ENCODE measurements at regions not wholly inside any gene's neighbourhood (a gene's known extent, or its start where the extent isn't known, plus 50 kb on each side); places are given as distances from the start of the nearest gene placed in this dataset.
"Not testable (repeated sequence)": the region's sequence is repeated elsewhere in the genome, so short reads cannot be mapped to it uniquely, and the experiment has no call there.

GRCh38 chr7:118418433-118418832 lies 193.9 kb downstream of the ANKRD7 start:
- Histone ChIP-seq H3F3A (ENCODE audit: control insufficient read depth, insufficient read depth) (no peaks in the 10 kb centered on the region), H3K9me3 (ENCODE audit: control insufficient read depth, insufficient read depth, low read length) (no peaks in the 10 kb centered on the region), H3K36me3 (ENCODE audit: control insufficient read depth, low read length) (no peaks in the 10 kb centered on the region), H3K27ac (ENCODE audit: low read depth, low read length) (no peak overlapping the region), H3K4me3 (ENCODE audit: low read length) (no peak overlapping the region), H3K4me2 (ENCODE audit: low read length) (no peak overlapping the region), H3K79me2 (ENCODE audit: control insufficient read depth, low read length) (no peaks in the 10 kb centered on the region), H3K27me3 (ENCODE audit: control insufficient read depth, low read length) (no peaks in the 10 kb centered on the region), H3K4me1 (ENCODE audit: control insufficient read depth, low read length) (no peaks in the 10 kb centered on the region), H4K20me1 (ENCODE audit: control insufficient read depth, insufficient read depth, low read depth, low read length) (no peaks in the 10 kb centered on the region), H3K9me2 (replicated peaks; ENCODE audit: control insufficient read depth, low read length) (no peaks in the 10 kb centered on the region)
- TF ChIP-seq CTCF (IDR thresholded peaks at IDR 0.05; ENCODE audit: low read depth, low read length, poor library complexity, severe bottlenecking) (no peak), EZH2phosphoT487 (IDR thresholded peaks at IDR 0.05; ENCODE audit: borderline replicate concordance, low read length) (no peak)

GRCh38 chr7:118420888-118421287 lies 196.4 kb downstream of the ANKRD7 start:
- H3K36me3 ChIP-seq (ENCODE audit: control insufficient read depth, low read length): no peaks in the 10 kb centered on the region
- H3K9me3 ChIP-seq (ENCODE audit: control insufficient read depth, insufficient read depth, low read length): no peaks in the 10 kb centered on the region
- H3K4me1 ChIP-seq (ENCODE audit: control insufficient read depth, low read length): no peaks in the 10 kb centered on the region
- no peaks in the 10 kb centered on the region for H3K79me2 ChIP-seq (ENCODE audit: control insufficient read depth, low read length)
- no peak for TF ChIP-seq EZH2phosphoT487 (IDR thresholded peaks at IDR 0.05; ENCODE audit: borderline replicate concordance, low read length)
- no peak for TF ChIP-seq CTCF (IDR thresholded peaks at IDR 0.05; ENCODE audit: low read depth, low read length, poor library complexity, severe bottlenecking)
- no peaks in the 10 kb centered on the region for H3F3A ChIP-seq (ENCODE audit: control insufficient read depth, insufficient read depth)
- H3K4me2 ChIP-seq (ENCODE audit: low read length): no peak overlapping the region
- no peaks in the 10 kb centered on the region for H3K9me2 ChIP-seq (replicated peaks; ENCODE audit: control insufficient read depth, low read length)
- H3K27me3 ChIP-seq (ENCODE audit: control insufficient read depth, low read length): no peaks in the 10 kb centered on the region
- no peak overlapping the region for H3K4me3 ChIP-seq (ENCODE audit: low read length)
- no peak overlapping the region for H3K27ac ChIP-seq (ENCODE audit: low read depth, low read length)
- H4K20me1 ChIP-seq (ENCODE audit: control insufficient read depth, insufficient read depth, low read depth, low read length): no peaks in the 10 kb centered on the region

- Histone ChIP-seq H3F3A (ENCODE audit: control insufficient read depth, insufficient read depth) (no peaks in the 10 kb centered on the region), H3K36me3 (ENCODE audit: control insufficient read depth, low read length) (no peaks in the 10 kb centered on the region), H3K4me1 (ENCODE audit: control insufficient read depth, low read length) (no peaks in the 10 kb centered on the region), H3K4me3 (ENCODE audit: low read length) (no peak overlapping the region), H3K4me2 (ENCODE audit: low read length) (no peak overlapping the region), H3K9me2 (replicated peaks; ENCODE audit: control insufficient read depth, low read length) (no peaks in the 10 kb centered on the region), H3K27me3 (ENCODE audit: control insufficient read depth, low read length) (no peaks in the 10 kb centered on the region), H3K27ac (ENCODE audit: low read depth, low read length) (no peak overlapping the region), H3K9me3 (ENCODE audit: control insufficient read depth, insufficient read depth, low read length) (no peaks in the 10 kb centered on the region), H3K79me2 (ENCODE audit: control insufficient read depth, low read length) (no peaks in the 10 kb centered on the region), H4K20me1 (ENCODE audit: control insufficient read depth, insufficient read depth, low read depth, low read length) (no peaks in the 10 kb centered on the region)
- TF ChIP-seq EZH2phosphoT487 (IDR thresholded peaks at IDR 0.05; ENCODE audit: borderline replicate concordance, low read length) (no peak), CTCF (IDR thresholded peaks at IDR 0.05; ENCODE audit: low read depth, low read length, poor library complexity, severe bottlenecking) (no peak)
Observed at GRCh38 chr7:118429141-118429540, 204.6 kb downstream of the ANKRD7 start.

GRCh38 chr7:118436663-118437062 lies 212.2 kb downstream of the ANKRD7 start:
- Histone ChIP-seq H4K20me1 (ENCODE audit: control insufficient read depth, insufficient read depth, low read depth, low read length) (no peaks in the 10 kb centered on the region), H3K27ac (ENCODE audit: low read depth, low read length) (no peak overlapping the region), H3K4me1 (ENCODE audit: control insufficient read depth, low read length) (no peaks in the 10 kb centered on the region), H3K79me2 (ENCODE audit: control insufficient read depth, low read length) (no peaks in the 10 kb centered on the region), H3F3A (ENCODE audit: control insufficient read depth, insufficient read depth) (no peaks in the 10 kb centered on the region), H3K4me3 (ENCODE audit: low read length) (no peak overlapping the region), H3K9me3 (ENCODE audit: control insufficient read depth, insufficient read depth, low read length) (peaks cover 3% of the 10 kb centered on the region; the same call in 1 of the 2 replicates), H3K9me2 (replicated peaks; ENCODE audit: control insufficient read depth, low read length) (no peaks in the 10 kb centered on the region), H3K36me3 (ENCODE audit: control insufficient read depth, low read length) (no peaks in the 10 kb centered on the region), H3K4me2 (ENCODE audit: low read length) (no peak overlapping the region), H3K27me3 (ENCODE audit: control insufficient read depth, low read length) (no peaks in the 10 kb centered on the region)
- TF ChIP-seq EZH2phosphoT487 (IDR thresholded peaks at IDR 0.05; ENCODE audit: borderline replicate concordance, low read length) (no peak), CTCF (IDR thresholded peaks at IDR 0.05; ENCODE audit: low read depth, low read length, poor library complexity, severe bottlenecking) (no peak)

- not testable (repeated sequence) for H3K4me1 ChIP-seq (ENCODE audit: control insufficient read depth, low read length); H3K9me2 ChIP-seq (replicated peaks; ENCODE audit: control insufficient read depth, low read length); H3F3A ChIP-seq (ENCODE audit: control insufficient read depth, insufficient read depth); H3K36me3 ChIP-seq (ENCODE audit: control insufficient read depth, low read length); H3K27me3 ChIP-seq (ENCODE audit: control insufficient read depth, low read length); H3K4me3 ChIP-seq (ENCODE audit: low read length); H4K20me1 ChIP-seq (ENCODE audit: control insufficient read depth, insufficient read depth, low read depth, low read length); H3K79me2 ChIP-seq (ENCODE audit: control insufficient read depth, low read length); H3K4me2 ChIP-seq (ENCODE audit: low read length); H3K9me3 ChIP-seq (ENCODE audit: control insufficient read depth, insufficient read depth, low read length); H3K27ac ChIP-seq (ENCODE audit: low read depth, low read length)
Observed at GRCh38 chr7:118449030-118449429, 224.5 kb downstream of the ANKRD7 start.

Data from DOHH2 (cell line).